Keratinocyte (primary cell): ENCODE measurements at regions not wholly inside any gene's neighbourhood (a gene's known extent, or its start where the extent isn't known, plus 50 kb on each side); places are given as distances from the start of the nearest gene placed in this dataset.

ENCODE experiments used
- DNase-seq: peaks from one replicate; pipeline ENCODE4 v3.0.0-alpha.2; 2011; ENCODE audit warnings: low read depth, missing footprints, low spot score
- FAIRE-seq: peaks from 2 replicates; lab custom pipeline; 2011; peaks lifted over from hg19 to GRCh38; lab: Jason Lieb, UNC
- H2AFZ ChIP-seq: 2 replicates; pipeline ENCODE4 v1.6.0; 2012; ENCODE audit warnings: low read length, control low read depth, inconsistent platforms; ENCODE audit not compliant: control insufficient read depth
- H3K27ac ChIP-seq: 2 replicates; pipeline ENCODE4 v1.5.1; 2011; ENCODE audit warnings: low read length; ENCODE audit not compliant: control insufficient read depth, insufficient read depth
- H3K27me3 ChIP-seq: 3 replicates; pipeline ENCODE4 v1.6.0; 2011; ENCODE audit warnings: low read length; ENCODE audit not compliant: control insufficient read depth, insufficient read depth; ENCODE audit errors: extremely low read depth
- H3K36me3 ChIP-seq, 2 experiments: 2 replicates in 1 of 2; 3 replicates in 1 of 2; pipeline ENCODE4 v1.5.1; 2011; ENCODE audit warnings: low read length in 2 of 2, mild to moderate bottlenecking in 1 of 2; ENCODE audit not compliant: control insufficient read depth in 2 of 2, insufficient read depth in 2 of 2; ENCODE audit errors: extremely low read depth in 1 of 2
- H3K4me1 ChIP-seq: 3 replicates; pipeline ENCODE4 v1.5.1; 2011; ENCODE audit warnings: low read length; ENCODE audit not compliant: control insufficient read depth, insufficient read depth; ENCODE audit errors: extremely low read depth
- H3K4me2 ChIP-seq: 3 replicates; pipeline ENCODE4 v1.6.0; 2011; ENCODE audit warnings: low read depth, low read length; ENCODE audit not compliant: control insufficient read depth, insufficient read depth; ENCODE audit errors: extremely low read depth
- H3K4me3 ChIP-seq, 3 experiments: fragments of 200-600 bp in 1 of 3; sonication (generic) in 1 of 3; 2 replicates in 2 of 3; 3 replicates in 1 of 3; pipeline ENCODE4 v1.5.1; 2011 to 2016; ENCODE audit warnings: low read length in 3 of 3, mild to moderate bottlenecking in 3 of 3, control low read depth in 2 of 3, inconsistent platforms in 1 of 3, low read depth in 1 of 3, mixed read lengths in 1 of 3, mixed run types in 1 of 3, moderate library complexity in 1 of 3; ENCODE audit not compliant: control insufficient read depth in 2 of 3, insufficient read depth in 2 of 3; ENCODE audit errors: extremely low read depth in 1 of 3
- H3K79me2 ChIP-seq: 2 replicates; pipeline ENCODE4 v1.6.0; 2012; ENCODE audit warnings: low read length; ENCODE audit not compliant: control insufficient read depth, insufficient read depth
- H3K9ac ChIP-seq: 3 replicates; pipeline ENCODE4 v1.6.0; 2011; ENCODE audit warnings: low read length; ENCODE audit not compliant: control insufficient read depth, insufficient read depth; ENCODE audit errors: extremely low read depth
- H3K9me1 ChIP-seq: 3 replicates; pipeline ENCODE4 v1.6.0; 2011; ENCODE audit warnings: low read length; ENCODE audit not compliant: control insufficient read depth, insufficient read depth; ENCODE audit errors: extremely low read depth
- H3K9me3 ChIP-seq: 2 replicates; pipeline ENCODE4 v1.5.1; 2012; ENCODE audit warnings: low read depth, low read length; ENCODE audit not compliant: control insufficient read depth
- H4K20me1 ChIP-seq: 3 replicates; pipeline ENCODE4 v1.6.0; 2011; ENCODE audit warnings: low read length; ENCODE audit not compliant: control insufficient read depth, insufficient read depth; ENCODE audit errors: extremely low read depth
- CTCF ChIP-seq, 3 experiments: IDR thresholded peaks in 1 of 3; conservative IDR thresholded peaks in 1 of 3; optimal IDR thresholded peaks in 1 of 3; 2 replicates in 2 of 3; 3 replicates in 1 of 3; pipeline versions ENCODE3 to v1.5.1; 2011; ENCODE audit warnings: low read length in 3 of 3, mild to moderate bottlenecking in 3 of 3, moderate library complexity in 2 of 3, control low read depth in 1 of 3, inconsistent platforms in 1 of 3; ENCODE audit not compliant: insufficient read depth in 2 of 3; ENCODE audit errors: extremely low read depth in 1 of 3
- EZH2 ChIP-seq: IDR thresholded peaks from one replicate; pipeline ENCODE4 v1.6.1; 2012; ENCODE audit warnings: inconsistent platforms, mild to moderate bottlenecking, low read length, moderate library complexity
- dilution Hi-C: fragments of 300-500 bp; cut with MboI; formaldehyde crosslinking; loops from one replicate; pipeline ENCODE4 v1.7.0; 2020; ENCODE audit warnings: low sequenced_read_pairs; ENCODE audit not compliant: extremely low pct_ligation_motif_present

- Histone ChIP-seq H3K9me1 (no peaks in the 10 kb centered on the region), H3K4me2 (no peak overlapping the region), H3K4me1 (no peaks in the 10 kb centered on the region), H3K27ac (no peak overlapping the region), H3K9me3 (no peaks in the 10 kb centered on the region), H3K9ac (no peak overlapping the region), H4K20me1 (no peaks in the 10 kb centered on the region), H2AFZ (no peak overlapping the region), H3K4me3 (no peak overlapping the region), H3K36me3 (no peaks in the 10 kb centered on the region), H3K27me3 (no peaks in the 10 kb centered on the region), H3K79me2 (no peaks in the 10 kb centered on the region)
- TF ChIP-seq EZH2 (no peak), CTCF (optimal IDR thresholded peaks at IDR 0.05 in 1 of 3, IDR thresholded peaks at IDR 0.05 in 1 of 3, conservative IDR thresholded peaks at IDR 0.05 in 1 of 3; ENCODE audit: extremely low read depth in 1 of 3, insufficient read depth in 2 of 3, low read length in 3 of 3) (no peak)
- DNase-seq (no peak), FAIRE-seq (no peak)
- dilution Hi-C loops = no loop called here
These were observed 111.3 kb downstream of the PCDH18 start for GRCh38 chr4:137420901-137421396.

- Histone ChIP-seq H3K9ac (no peak overlapping the region), H3K79me2 (no peaks in the 10 kb centered on the region), H3K36me3 (no peaks in the 10 kb centered on the region), H3K4me3 (no peak overlapping the region), H3K27me3 (no peaks in the 10 kb centered on the region), H2AFZ (no peak overlapping the region), H3K4me2 (no peak overlapping the region), H4K20me1 (no peaks in the 10 kb centered on the region), H3K9me1 (no peaks in the 10 kb centered on the region), H3K4me1 (no peaks in the 10 kb centered on the region), H3K27ac (no peak overlapping the region), H3K9me3 (no peaks in the 10 kb centered on the region)
- no peak for DNase-seq
- dilution Hi-C loops = no loop called here
- no peak for TF ChIP-seq CTCF (optimal IDR thresholded peaks at IDR 0.05 in 1 of 3, IDR thresholded peaks at IDR 0.05 in 1 of 3, conservative IDR thresholded peaks at IDR 0.05 in 1 of 3; ENCODE audit: extremely low read depth in 1 of 3, insufficient read depth in 2 of 3, low read length in 3 of 3)
- no peak for TF ChIP-seq EZH2
- FAIRE-seq = no peak
These were observed 114.6 kb downstream of the PCDH18 start for GRCh38 chr4:137417676-137418075.
